Heart left ventricle (tissue), 13 donors: ENCODE measurements at regions not wholly inside any gene's neighbourhood (a gene's known extent, or its start where the extent isn't known, plus 50 kb on each side); places are given as distances from the start of the nearest gene placed in this dataset.

Experiments
- CTCF ChIP-seq, 12 donors: fragments of 200-600 bp; sonication (generic) in 4 of 12; IDR thresholded peaks; one replicate each; pipeline versions ENCODE4 v1.5.0 to v1.8.0; 2018 to 2022; ENCODE audit warnings: antibody characterized with exemption in 12 of 12, mild to moderate bottlenecking in 5 of 12
- POLR2A ChIP-seq, 2 donors: fragments of 450-650 bp; IDR thresholded peaks; one replicate each; pipeline ENCODE4 v1.6.1; 2017; ENCODE audit warnings: antibody characterized with exemption in 2 of 2, mild to moderate bottlenecking in 2 of 2, moderate library complexity in 2 of 2
- donor health status: ischemic (EF 13 %, LVEDD 7.1; RV severe dilation, severe dysfunction).
- donor health status: DM: no; HTN: yes; CAD: no.
- donor health status: DM: no; HTN: no; CAD: no.
- donor health status: ischemic (EF 25% LVEDD 6.9; RV normal size, moderate dysfunction).
- donor health status: ischemic (EF 25% LVEDD 5.7; RV mildly dilated, moderate dysfunction).
- donor health status: ischemic (EF 35%, LVEDD 5.7; RV mildly dilated, moderate dysfunction).
- donor health status: nonischemic (EF 11% LVEDD 7.7; RV severe dilation, severe dysfunction).
- donor health status: DM: yes; HTN: yes; CAD: no.
- donor health status: PGD.
- donor health status: ischemic (EF 29% LVEDD 5.4; RV normal size, mild dysfunction).
- donor health status: nonischemic (EF 23%, LVEDD 6.1; RV moderate dilation, normal function).

DNA sequence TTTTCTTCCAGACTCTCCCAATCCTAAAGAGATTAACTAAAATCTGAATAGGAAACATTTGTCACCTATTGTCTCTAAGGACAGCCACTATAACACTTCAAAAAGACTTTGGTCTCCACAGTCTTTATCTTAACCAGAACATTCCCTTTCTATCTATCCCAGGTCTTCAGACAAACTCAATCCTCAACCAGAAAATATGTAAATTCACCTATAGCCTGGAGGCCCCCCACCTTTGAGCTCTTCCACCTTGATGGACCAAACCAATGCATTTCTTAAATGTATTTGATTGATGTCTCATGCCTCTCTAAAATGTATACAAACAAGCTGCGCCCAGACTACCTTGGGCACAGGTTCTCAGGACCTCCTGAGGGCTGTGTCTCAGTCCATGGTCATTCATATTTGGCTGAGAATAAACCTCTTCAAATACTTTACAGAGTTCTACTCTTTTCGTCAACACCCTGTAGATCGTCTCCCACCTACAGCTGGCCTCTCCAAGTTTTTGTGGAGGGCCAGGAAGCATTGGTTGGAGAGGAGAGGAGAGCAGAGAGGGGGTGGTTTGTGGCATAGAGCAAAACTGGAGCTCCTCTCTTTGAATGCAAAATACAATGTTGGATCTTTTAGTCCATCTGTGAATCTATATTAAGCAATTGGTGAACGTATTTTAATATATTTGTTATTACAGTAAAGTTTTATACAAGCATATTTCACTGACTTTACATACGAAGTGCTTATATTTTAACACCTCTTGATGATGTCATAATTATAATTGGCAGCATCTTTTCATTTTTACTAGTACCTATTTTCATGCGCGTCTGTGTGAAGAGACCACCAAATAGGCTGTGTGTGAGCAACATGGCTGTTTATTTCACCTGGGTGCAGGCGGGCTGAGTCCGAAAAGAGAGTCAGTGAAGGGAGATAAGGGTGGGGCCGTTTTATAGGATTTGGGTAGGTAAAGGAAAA lies 230.7 kb upstream of the DUSP10 start:
- TF ChIP-seq CTCF (IDR thresholded peaks at IDR 0.05) = no peak
- TF ChIP-seq POLR2A (IDR thresholded peaks at IDR 0.05) = no peak
